ENCODE measurements at regions not wholly inside any gene's neighbourhood (a gene's known extent, or its start where the extent isn't known, plus 50 kb on each side); places are given as distances from the start of the nearest gene placed in this dataset.

DNA sequence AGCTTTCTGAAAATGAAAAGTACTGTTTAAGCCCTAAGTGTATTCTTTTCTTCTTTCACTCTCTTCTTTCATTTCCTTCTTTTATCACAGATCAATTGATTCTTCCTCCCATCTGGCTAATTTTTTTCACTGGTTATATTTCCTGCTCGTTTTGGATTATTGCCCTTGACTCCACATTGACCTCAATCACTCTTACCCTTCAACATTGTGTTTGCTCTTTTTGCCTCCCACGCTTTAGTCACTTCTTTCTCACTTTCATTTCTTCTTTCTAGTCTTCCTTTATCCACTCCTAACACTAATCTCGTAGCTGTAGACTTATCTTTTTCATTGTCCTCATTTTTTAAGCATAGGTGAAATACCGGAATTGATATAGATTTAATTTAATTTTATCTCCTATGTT is 320.3 kb upstream of the VRK2 start:
- no peaks in the 10 kb centered on the region for H3K9me3 ChIP-seq
- H3K27ac ChIP-seq: no peak overlapping the region
- DNase-seq: no peak
- no peaks in the 10 kb centered on the region for H3K36me3 ChIP-seq
- no peak for ATAC-seq
- TF ChIP-seq, protein P1, sequence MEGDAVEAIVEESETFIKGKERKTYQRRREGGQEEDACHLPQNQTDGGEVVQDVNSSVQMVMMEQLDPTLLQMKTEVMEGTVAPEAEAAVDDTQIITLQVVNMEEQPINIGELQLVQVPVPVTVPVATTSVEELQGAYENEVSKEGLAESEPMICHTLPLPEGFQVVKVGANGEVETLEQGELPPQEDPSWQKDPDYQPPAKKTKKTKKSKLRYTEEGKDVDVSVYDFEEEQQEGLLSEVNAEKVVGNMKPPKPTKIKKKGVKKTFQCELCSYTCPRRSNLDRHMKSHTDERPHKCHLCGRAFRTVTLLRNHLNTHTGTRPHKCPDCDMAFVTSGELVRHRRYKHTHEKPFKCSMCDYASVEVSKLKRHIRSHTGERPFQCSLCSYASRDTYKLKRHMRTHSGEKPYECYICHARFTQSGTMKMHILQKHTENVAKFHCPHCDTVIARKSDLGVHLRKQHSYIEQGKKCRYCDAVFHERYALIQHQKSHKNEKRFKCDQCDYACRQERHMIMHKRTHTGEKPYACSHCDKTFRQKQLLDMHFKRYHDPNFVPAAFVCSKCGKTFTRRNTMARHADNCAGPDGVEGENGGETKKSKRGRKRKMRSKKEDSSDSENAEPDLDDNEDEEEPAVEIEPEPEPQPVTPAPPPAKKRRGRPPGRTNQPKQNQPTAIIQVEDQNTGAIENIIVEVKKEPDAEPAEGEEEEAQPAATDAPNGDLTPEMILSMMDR (IDR thresholded peaks at IDR 0.05): no peak
- TF ChIP-seq POLR2A (IDR thresholded peaks at IDR 0.05): no peak
- no peaks in the 10 kb centered on the region for H3K27me3 ChIP-seq
- H3K4me1 ChIP-seq: no peaks in the 10 kb centered on the region
- intact Hi-C loops (cut with DNase I): no loop called here
- 48% methylated on average over 4 of the region's 4 CpGs for WGBS (ENCODE audit: insufficient coverage, low coverage, low lambda C conversion rate, missing lambda C conversion rate)
- no peak overlapping the region for H3K4me3 ChIP-seq

DNA sequence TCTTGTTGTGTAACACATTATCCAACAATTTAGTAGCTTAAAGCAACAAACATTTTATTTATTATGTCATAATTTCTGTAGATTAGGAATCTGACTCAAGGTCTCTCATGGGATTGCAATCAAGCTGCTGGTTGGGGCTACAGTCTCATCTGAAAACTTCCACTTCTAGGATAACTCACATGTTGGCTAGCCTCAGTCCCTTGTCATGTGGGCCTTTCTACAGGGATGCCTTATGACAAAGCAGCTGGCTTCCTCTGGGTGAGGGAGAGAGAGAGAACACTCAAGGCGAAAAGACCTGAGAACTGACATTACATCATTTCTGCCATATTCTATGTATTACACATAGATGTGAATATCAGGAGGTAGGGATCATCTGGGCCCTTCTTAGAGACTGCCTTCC is 317.9 kb upstream of the VRK2 start:
- Histone ChIP-seq H3K9me3 (no peaks in the 10 kb centered on the region), H3K27ac (no peak overlapping the region), H3K4me1 (no peaks in the 10 kb centered on the region), H3K4me3 (no peak overlapping the region), H3K27me3 (no peaks in the 10 kb centered on the region), H3K36me3 (no peaks in the 10 kb centered on the region)
- TF ChIP-seq, protein P1 (IDR thresholded peaks at IDR 0.05): no peak
- no peak for TF ChIP-seq POLR2A (IDR thresholded peaks at IDR 0.05)
- 100% methylated on average over 1 of the region's 1 CpG for WGBS (ENCODE audit: insufficient coverage, low coverage, low lambda C conversion rate, missing lambda C conversion rate)
- DNase-seq (no peak), ATAC-seq (no peak)
- intact Hi-C loops (cut with DNase I): no loop called here

DNA sequence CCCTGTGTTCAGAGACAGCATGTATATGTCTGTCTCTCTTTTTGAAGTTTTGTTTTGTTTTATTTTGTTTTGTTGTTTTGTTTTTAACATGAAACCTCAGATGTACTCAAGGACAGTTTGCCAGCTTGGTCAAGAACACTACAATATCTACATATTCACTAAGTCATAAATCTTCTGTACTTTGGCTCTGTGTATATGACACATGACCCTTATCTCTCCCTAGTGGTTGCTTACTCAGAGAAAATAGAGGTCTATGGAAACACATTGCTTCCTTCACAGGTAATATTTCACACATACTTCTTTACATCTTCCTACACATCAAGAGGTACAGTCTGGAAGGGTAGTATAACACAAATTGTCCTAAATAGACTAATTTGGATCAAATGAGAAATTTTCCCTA is 312.6 kb upstream of the VRK2 start:
- TF ChIP-seq, protein P1 (IDR thresholded peaks at IDR 0.05): no peak
- no peak for TF ChIP-seq POLR2A (IDR thresholded peaks at IDR 0.05)
- H3K36me3 ChIP-seq: no peaks in the 10 kb centered on the region
- H3K27ac ChIP-seq: no peak overlapping the region
- H3K4me1 ChIP-seq: no peaks in the 10 kb centered on the region
- intact Hi-C loops (cut with DNase I): no loop called here
- DNase-seq (no peak), ATAC-seq (no peak)
- no peaks in the 10 kb centered on the region for H3K27me3 ChIP-seq
- H3K4me3 ChIP-seq: no peak overlapping the region
- H3K9me3 ChIP-seq: no peaks in the 10 kb centered on the region

DNA sequence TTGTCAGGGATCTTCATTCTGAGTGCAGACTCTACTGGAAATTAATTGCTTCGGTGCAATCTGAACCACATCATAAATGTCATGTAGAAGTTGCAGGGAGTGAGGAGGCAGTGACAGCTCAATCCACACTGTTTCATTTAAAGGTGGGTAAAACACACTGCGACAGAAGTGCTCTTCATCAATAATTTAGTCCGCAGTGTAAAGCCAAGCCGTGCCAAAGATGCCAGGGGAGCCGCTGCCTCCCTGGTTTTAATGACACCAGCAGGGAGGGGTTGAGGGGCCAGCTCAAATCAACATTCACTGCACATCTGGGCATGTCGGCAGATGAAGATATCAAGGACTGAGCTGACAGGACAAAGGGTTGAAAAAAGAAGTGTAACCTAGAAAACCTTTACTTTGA is 305.7 kb upstream of the VRK2 start:
- Histone ChIP-seq H3K9me3 (no peaks in the 10 kb centered on the region), H3K27ac (no peak overlapping the region), H3K27me3 (no peaks in the 10 kb centered on the region), H3K4me3 (no peak overlapping the region), H3K36me3 (no peaks in the 10 kb centered on the region), H3K4me1 (no peaks in the 10 kb centered on the region)
- 82% methylated on average over 6 of the region's 6 CpGs for WGBS (ENCODE audit: insufficient coverage, low coverage, low lambda C conversion rate, missing lambda C conversion rate)
- DNase-seq (no peak), ATAC-seq (no peak)
- intact Hi-C loops (cut with DNase I): no loop called here
- TF ChIP-seq, protein P1 (IDR thresholded peaks at IDR 0.05): no peak
- no peak for TF ChIP-seq POLR2A (IDR thresholded peaks at IDR 0.05)

DNA sequence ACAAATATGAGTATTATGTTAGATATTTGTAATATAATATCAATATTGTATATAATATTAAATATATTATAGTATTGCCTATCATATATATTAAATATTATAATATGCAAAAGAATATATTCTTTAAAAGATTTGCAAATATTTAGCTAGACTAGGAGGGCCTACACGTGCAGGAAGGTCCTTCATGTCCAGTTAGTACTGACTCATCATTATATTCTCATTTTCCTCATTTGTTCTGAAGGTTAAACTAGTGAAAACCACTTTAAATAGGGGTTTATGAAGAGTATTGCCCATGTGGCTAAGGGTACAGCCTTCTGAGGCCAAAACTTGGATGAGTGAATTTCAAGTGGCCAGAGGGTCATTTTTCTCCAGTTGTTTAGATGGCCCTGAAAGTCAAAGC is 293.0 kb upstream of the VRK2 start:
- WGBS (ENCODE audit: insufficient coverage, low coverage, low lambda C conversion rate, missing lambda C conversion rate): 71% methylated on average over 1 of the region's 1 CpG
- Histone ChIP-seq H3K9me3 (no peaks in the 10 kb centered on the region), H3K27ac (no peak overlapping the region), H3K27me3 (no peaks in the 10 kb centered on the region), H3K4me1 (no peaks in the 10 kb centered on the region), H3K36me3 (no peaks in the 10 kb centered on the region), H3K4me3 (no peak overlapping the region)
- no peak for TF ChIP-seq POLR2A (IDR thresholded peaks at IDR 0.05)
- TF ChIP-seq, protein P1 (IDR thresholded peaks at IDR 0.05): no peak
- ATAC-seq (no peak), DNase-seq (no peak)
- intact Hi-C loops (cut with DNase I): no loop called here
